Neuronal stem cell (in vitro differentiated cells): ENCODE measurements at regions not wholly inside any gene's neighbourhood (a gene's known extent, or its start where the extent isn't known, plus 50 kb on each side); places are given as distances from the start of the nearest gene placed in this dataset.

ENCODE experiments used
- DNase-seq: peaks from one replicate; pipeline ENCODE4 v3.0.0-alpha.2; 2013; ENCODE audit warnings: low spot score
- H2AFZ ChIP-seq: one replicate; pipeline ENCODE4 v1.6.1; 2013; ENCODE audit warnings: mild to moderate bottlenecking, low read length, inconsistent platforms
- H2AK5ac ChIP-seq: 2 replicates; pipeline ENCODE4 v1.6.1; 2013; ENCODE audit warnings: low read depth, mild to moderate bottlenecking, inconsistent platforms, low read length, moderate library complexity, mixed read lengths
- H2BK120ac ChIP-seq: 2 replicates; pipeline ENCODE4 v1.6.1; 2013; ENCODE audit warnings: low read depth, mild to moderate bottlenecking, inconsistent platforms, low read length, moderate library complexity, mixed read lengths
- H2BK12ac ChIP-seq: one replicate; pipeline ENCODE4 v1.6.1; 2013; ENCODE audit warnings: low read length, inconsistent platforms
- H2BK15ac ChIP-seq: 2 replicates; pipeline ENCODE4 v1.6.1; 2013; ENCODE audit warnings: mild to moderate bottlenecking, low read length, inconsistent platforms, mixed read lengths
- H2BK5ac ChIP-seq: one replicate; pipeline ENCODE4 v1.6.1; 2013; ENCODE audit warnings: inconsistent platforms, mild to moderate bottlenecking, low read length, moderate library complexity
- H3K14ac ChIP-seq: one replicate; pipeline ENCODE4 v1.6.1; 2013; ENCODE audit warnings: low read length, inconsistent platforms
- H3K18ac ChIP-seq: 2 replicates; pipeline ENCODE4 v1.6.1; 2013; ENCODE audit warnings: low read length, inconsistent platforms
- H3K23ac ChIP-seq: 2 replicates; pipeline ENCODE4 v1.6.1; 2013; ENCODE audit warnings: low read depth, mild to moderate bottlenecking, mixed read lengths, low read length, inconsistent platforms; ENCODE audit not compliant: poor library complexity
- H3K27ac ChIP-seq: replicated peaks from 3 replicates; pipeline ENCODE4 v1.5.1; 2013; ENCODE audit warnings: low read length, inconsistent platforms
- H3K27me3 ChIP-seq, 3 experiments: 2 replicates each; pipeline ENCODE4 v1.6.1; 2013; ENCODE audit warnings: low read length in 3 of 3, mild to moderate bottlenecking in 2 of 3, inconsistent platforms in 1 of 3, low read depth in 1 of 3, mixed read lengths in 1 of 3, moderate library complexity in 1 of 3; ENCODE audit not compliant: control insufficient read depth in 3 of 3, insufficient read depth in 3 of 3
- H3K36me3 ChIP-seq, 2 donors: replicated peaks in 1 of 2; 2 replicates each; pipeline ENCODE4 v1.6.1; 2013; ENCODE audit warnings: low read length in 2 of 2; ENCODE audit not compliant: control insufficient read depth in 2 of 2, insufficient read depth in 2 of 2
- H3K4ac ChIP-seq: 2 replicates; pipeline ENCODE4 v1.6.1; 2013; ENCODE audit warnings: inconsistent platforms, mild to moderate bottlenecking, low read length, moderate library complexity
- H3K4me1 ChIP-seq, 2 donors: 1 replicate in 1 of 2; 2 replicates in 1 of 2; pipeline ENCODE4 v1.6.1; 2013; ENCODE audit warnings: low read length in 2 of 2, low read depth in 1 of 2; ENCODE audit not compliant: control insufficient read depth in 2 of 2, insufficient read depth in 1 of 2
- H3K4me2 ChIP-seq: one replicate; pipeline ENCODE4 v1.6.1; 2013; ENCODE audit warnings: mild to moderate bottlenecking, low read length, inconsistent platforms; ENCODE audit not compliant: insufficient read depth, poor library complexity, severe bottlenecking
- H3K4me3 ChIP-seq, 2 donors: 2 replicates each; pipeline ENCODE4 v1.5.1; 2013; ENCODE audit warnings: low read length in 2 of 2, mild to moderate bottlenecking in 2 of 2, inconsistent platforms in 1 of 2, moderate library complexity in 1 of 2
- H3K79me1 ChIP-seq: one replicate; pipeline ENCODE4 v1.6.1; 2013; ENCODE audit warnings: low read depth, mild to moderate bottlenecking, inconsistent platforms, low read length, moderate library complexity
- H3K9ac ChIP-seq: one replicate; pipeline ENCODE4 v1.6.1; 2013; ENCODE audit warnings: mild to moderate bottlenecking, low read depth, low read length, inconsistent platforms; ENCODE audit not compliant: poor library complexity
- H3K9me3 ChIP-seq, 2 donors: replicated peaks in 1 of 2; 2 replicates each; pipeline versions ENCODE3 to v1.6.1; 2013; ENCODE audit warnings: low read length in 2 of 2, mild to moderate bottlenecking in 2 of 2, inconsistent platforms in 1 of 2, low read depth in 1 of 2, mixed read lengths in 1 of 2, moderate library complexity in 1 of 2; ENCODE audit not compliant: control insufficient read depth in 2 of 2, insufficient read depth in 1 of 2
- H4K8ac ChIP-seq: one replicate; pipeline ENCODE4 v1.6.1; 2013; ENCODE audit warnings: low read depth, mild to moderate bottlenecking, inconsistent platforms, low read length, moderate library complexity
- H4K91ac ChIP-seq: one replicate; pipeline ENCODE4 v1.6.1; 2013; ENCODE audit warnings: low read length, low read depth, mild to moderate bottlenecking, inconsistent platforms; ENCODE audit not compliant: poor library complexity
- WGBS, 2 donors: extraction: QIAGEN DNeasy Blood & Tissue Kit; methylation state at CpG; one replicate each; pipeline ENCODE4 v1.1.7; 2013; ENCODE audit warnings: missing lambda C conversion rate in 2 of 2, mixed read lengths in 1 of 2; ENCODE audit not compliant: insufficient read length in 2 of 2, insufficient replicate concordance in 1 of 2; ENCODE audit errors: extremely low coverage in 2 of 2; 5-methylcytosine and 5-hydroxymethylcytosine counted together

- H4K91ac ChIP-seq, result no peak overlapping the region
- no peak overlapping the region for H3K4me2 ChIP-seq
- H2BK5ac ChIP-seq, result no peak overlapping the region
- no peak overlapping the region for H2BK15ac ChIP-seq
- no peak overlapping the region for H3K4me3 ChIP-seq
- H2BK120ac ChIP-seq, result no peak overlapping the region
- H4K8ac ChIP-seq, result no peak overlapping the region
- H3K27ac ChIP-seq, result no peak overlapping the region
- peaks cover 0 to 11% of the 10 kb centered on the region in 2 donors for H3K4me1 ChIP-seq
- H3K14ac ChIP-seq, result no peak overlapping the region
- no peak overlapping the region for H3K23ac ChIP-seq
- no peak for DNase-seq
- no peaks in the 10 kb centered on the region for H3K79me1 ChIP-seq
- no peaks in the 10 kb centered on the region for H3K27me3 ChIP-seq
- no peak overlapping the region for H3K18ac ChIP-seq
- H3K36me3 ChIP-seq, result no peaks in the 10 kb centered on the region
- H3K4ac ChIP-seq, result no peak overlapping the region
- no CpG with 5 or more reads among the region's 1 CpG for WGBS, 2 donors
- H3K9me3 ChIP-seq, result no peaks in the 10 kb centered on the region
- no peak overlapping the region for H2BK12ac ChIP-seq
- H2AK5ac ChIP-seq, result no peak overlapping the region
- H3K9ac ChIP-seq, result no peak overlapping the region
- H2AFZ ChIP-seq, result no peak overlapping the region
Observed at GRCh38 chr4:15162046-15162445, 159.8 kb downstream of the CPEB2 start.

DNA sequence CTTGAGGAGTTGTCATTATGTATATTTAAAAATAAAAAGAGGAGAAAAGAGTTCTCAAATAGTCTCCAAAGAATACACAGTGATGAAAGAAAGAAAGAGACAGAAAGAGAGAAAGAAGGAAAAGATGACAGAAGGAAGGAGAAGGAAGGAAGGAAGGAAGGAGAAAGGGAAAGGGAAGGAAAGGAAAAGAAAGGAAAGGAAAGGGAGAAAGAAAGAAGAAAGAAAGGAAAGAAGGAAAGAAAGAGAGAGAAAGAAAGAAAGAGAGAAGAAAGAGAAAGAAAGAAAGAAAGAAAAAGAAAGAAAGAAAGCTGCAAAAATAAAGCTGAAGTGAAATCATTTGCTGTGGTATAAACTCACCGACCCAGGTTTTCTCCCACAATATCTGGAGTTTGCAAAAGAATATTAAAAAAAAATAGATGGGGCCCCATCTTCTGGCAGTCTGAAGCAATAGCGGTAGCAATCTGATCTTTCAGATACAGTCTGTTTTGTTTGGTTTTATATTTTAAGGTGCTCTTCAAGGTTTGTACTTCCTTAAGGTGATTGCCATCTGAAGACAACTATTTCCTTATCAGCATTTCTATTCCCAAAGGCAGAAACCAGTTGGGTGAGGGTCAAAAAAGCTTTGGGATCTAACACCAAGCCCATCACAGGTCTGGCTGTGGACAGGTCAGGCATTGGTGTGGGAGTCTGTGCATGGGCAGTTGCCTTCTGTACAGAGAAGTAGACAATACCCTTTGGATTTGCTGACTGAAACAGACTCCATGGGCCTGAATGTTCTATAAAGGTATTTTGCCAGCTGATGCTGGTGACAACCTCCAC, 160.4 kb downstream of the CPEB2 start:
- H3K4me3 ChIP-seq, result no peak overlapping the region
- no peak overlapping the region for H2AK5ac ChIP-seq
- no peak overlapping the region for H4K8ac ChIP-seq
- no peak for DNase-seq
- H2BK120ac ChIP-seq, result no peak overlapping the region
- H3K36me3 ChIP-seq, result no peaks in the 10 kb centered on the region
- no peak overlapping the region for H3K4me2 ChIP-seq
- no peaks in the 10 kb centered on the region for H3K79me1 ChIP-seq
- H3K14ac ChIP-seq, result no peak overlapping the region
- H2BK5ac ChIP-seq, result no peak overlapping the region
- H2BK15ac ChIP-seq, result no peak overlapping the region
- no peak overlapping the region for H3K9ac ChIP-seq
- no peaks in the 10 kb centered on the region for H3K9me3 ChIP-seq
- H4K91ac ChIP-seq, result no peak overlapping the region
- peaks cover 0 to 11% of the 10 kb centered on the region in 2 donors for H3K4me1 ChIP-seq
- no peak overlapping the region for H3K27ac ChIP-seq
- no peak overlapping the region for H3K23ac ChIP-seq
- H2AFZ ChIP-seq, result no peak overlapping the region
- no peak overlapping the region for H3K18ac ChIP-seq
- H3K27me3 ChIP-seq, result no peaks in the 10 kb centered on the region
- WGBS, 2 donors, result no CpG with 5 or more reads among the region's 2 CpGs
- no peak overlapping the region for H3K4ac ChIP-seq
- H2BK12ac ChIP-seq, result no peak overlapping the region

DNA sequence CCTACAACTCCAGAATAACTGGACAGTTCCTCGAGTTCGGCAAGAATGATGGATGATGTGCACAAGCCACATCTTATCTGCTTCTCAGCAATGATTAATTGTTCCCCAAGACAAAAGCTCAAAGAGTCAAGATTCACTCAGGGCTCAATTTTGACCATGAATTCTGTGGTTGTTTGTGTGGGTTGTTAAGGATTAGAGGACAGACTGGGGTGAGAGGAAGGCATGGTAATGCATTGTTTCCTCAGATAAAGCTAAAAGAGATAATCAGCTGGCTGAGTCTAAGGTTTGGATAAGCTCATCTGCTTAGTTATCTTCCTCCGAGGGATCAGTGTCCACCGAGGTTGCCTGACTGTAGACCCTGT, 161.0 kb downstream of the CPEB2 start:
- H3K27me3 ChIP-seq, result no peaks in the 10 kb centered on the region
- no peak overlapping the region for H3K4me2 ChIP-seq
- no peak overlapping the region for H3K9ac ChIP-seq
- H2BK12ac ChIP-seq, result no peak overlapping the region
- no peak overlapping the region for H3K23ac ChIP-seq
- H4K91ac ChIP-seq, result no peak overlapping the region
- no peak overlapping the region for H3K27ac ChIP-seq
- peaks cover 0 to 11% of the 10 kb centered on the region in 2 donors for H3K4me1 ChIP-seq
- H2AK5ac ChIP-seq, result no peak overlapping the region
- no peak overlapping the region for H2BK5ac ChIP-seq
- H3K79me1 ChIP-seq, result no peaks in the 10 kb centered on the region
- no peak overlapping the region for H3K4ac ChIP-seq
- H3K14ac ChIP-seq, result no peak overlapping the region
- no peak overlapping the region for H2BK15ac ChIP-seq
- H4K8ac ChIP-seq, result no peak overlapping the region
- H2BK120ac ChIP-seq, result no peak overlapping the region
- H3K36me3 ChIP-seq, result no peaks in the 10 kb centered on the region
- no peak overlapping the region for H3K4me3 ChIP-seq
- no peak overlapping the region for H2AFZ ChIP-seq
- WGBS, 2 donors, result no CpG with 5 or more reads among the region's 4 CpGs
- DNase-seq, result no peak
- H3K9me3 ChIP-seq, result no peaks in the 10 kb centered on the region
- no peak overlapping the region for H3K18ac ChIP-seq

DNA sequence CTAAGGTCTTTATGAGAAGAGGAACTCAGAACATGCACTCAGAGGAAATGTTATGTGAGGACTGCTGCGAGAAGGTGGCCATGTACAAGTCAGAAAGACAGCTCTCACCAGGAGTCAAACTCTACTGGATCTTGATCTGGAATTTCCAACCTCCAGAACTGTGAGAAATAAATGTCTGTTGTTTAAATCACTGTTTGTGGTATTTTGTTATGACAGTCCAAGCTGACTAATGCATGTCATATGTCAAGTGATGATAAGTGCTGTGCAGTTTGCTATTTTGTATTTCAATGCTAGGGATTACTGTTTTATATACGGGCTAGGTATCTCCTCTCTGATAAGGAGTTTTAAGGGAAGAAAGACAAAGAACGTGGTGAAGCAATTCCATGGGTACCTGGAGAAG, 162.3 kb downstream of the CPEB2 start:
- no peaks in the 10 kb centered on the region for H3K9me3 ChIP-seq
- H4K91ac ChIP-seq, result no peak overlapping the region
- H3K27me3 ChIP-seq, result no peaks in the 10 kb centered on the region
- H2BK120ac ChIP-seq, result no peak overlapping the region
- no peak overlapping the region for H3K4me3 ChIP-seq
- no peaks in the 10 kb centered on the region for H3K79me1 ChIP-seq
- H2AK5ac ChIP-seq, result no peak overlapping the region
- no peak for DNase-seq
- WGBS, 2 donors, result no CpG with 5 or more reads among the region's 3 CpGs
- no peak overlapping the region for H3K4ac ChIP-seq
- no peak overlapping the region for H2BK5ac ChIP-seq
- H3K27ac ChIP-seq, result no peak overlapping the region
- no peak overlapping the region for H3K9ac ChIP-seq
- H3K23ac ChIP-seq, result no peak overlapping the region
- no peak overlapping the region for H2BK12ac ChIP-seq
- no peak overlapping the region for H3K18ac ChIP-seq
- H2AFZ ChIP-seq, result no peak overlapping the region
- no peak overlapping the region for H3K4me2 ChIP-seq
- H3K14ac ChIP-seq, result no peak overlapping the region
- H4K8ac ChIP-seq, result no peak overlapping the region
- no peaks in the 10 kb centered on the region for H3K36me3 ChIP-seq
- H2BK15ac ChIP-seq, result no peak overlapping the region
- peaks cover 0 to 5% of the 10 kb centered on the region in 2 donors for H3K4me1 ChIP-seq
